Ishikawa (cell line): ENCODE measurements at regions not wholly inside any gene's neighbourhood (a gene's known extent, or its start where the extent isn't known, plus 50 kb on each side); places are given as distances from the start of the nearest gene placed in this dataset.

Experiments used
- CEBPB ChIP-seq: IDR thresholded peaks from 2 replicates; pipeline ENCODE4 v1.6.1; 2012
- CREB1 ChIP-seq: IDR thresholded peaks from 2 replicates; pipeline ENCODE4 v1.6.1; 2012; ENCODE audit warnings: low read depth
- EGR1 ChIP-seq: IDR thresholded peaks from 2 replicates; pipeline ENCODE4 v1.6.1; 2012
- EP300 ChIP-seq: IDR thresholded peaks from 2 replicates; pipeline ENCODE4 v1.6.1; 2012; ENCODE audit warnings: borderline replicate concordance
- FOXM1 ChIP-seq: IDR thresholded peaks from 2 replicates; pipeline ENCODE4 v1.6.1; 2012; ENCODE audit warnings: low read depth, borderline replicate concordance
- NFIC ChIP-seq: IDR thresholded peaks from 2 replicates; pipeline ENCODE4 v1.6.1; 2012
- RAD21 ChIP-seq: IDR thresholded peaks from 2 replicates; pipeline ENCODE4 v1.6.1; 2012; ENCODE audit warnings: low read depth
- TAF1 ChIP-seq: IDR thresholded peaks from 2 replicates; pipeline ENCODE4 v1.6.1; 2012; ENCODE audit warnings: low read depth, mild to moderate bottlenecking
- TCF12 ChIP-seq: IDR thresholded peaks from 2 replicates; pipeline ENCODE4 v1.6.1; 2012; ENCODE audit warnings: low read depth
- TEAD4 ChIP-seq: IDR thresholded peaks from 2 replicates; pipeline ENCODE4 v1.6.1; 2012
- YY1 ChIP-seq: IDR thresholded peaks from 2 replicates; pipeline ENCODE4 v1.6.1; 2012; ENCODE audit warnings: low read depth
- ZBTB7A ChIP-seq: IDR thresholded peaks from 2 replicates; pipeline ENCODE4 v1.6.1; 2012; ENCODE audit warnings: low read depth
- TF ChIP-seq, protein P1 (sequence below): IDR thresholded peaks from 2 replicates; pipeline ENCODE4 v1.6.1; 2012
- TF ChIP-seq, protein P2 (sequence below): IDR thresholded peaks from 2 replicates; pipeline ENCODE4 v1.6.1; 2012; ENCODE audit warnings: low read depth, mild to moderate bottlenecking
- TF ChIP-seq, protein P3 (sequence below): IDR thresholded peaks from 2 replicates; pipeline ENCODE4 v1.6.1; 2012

DNA sequence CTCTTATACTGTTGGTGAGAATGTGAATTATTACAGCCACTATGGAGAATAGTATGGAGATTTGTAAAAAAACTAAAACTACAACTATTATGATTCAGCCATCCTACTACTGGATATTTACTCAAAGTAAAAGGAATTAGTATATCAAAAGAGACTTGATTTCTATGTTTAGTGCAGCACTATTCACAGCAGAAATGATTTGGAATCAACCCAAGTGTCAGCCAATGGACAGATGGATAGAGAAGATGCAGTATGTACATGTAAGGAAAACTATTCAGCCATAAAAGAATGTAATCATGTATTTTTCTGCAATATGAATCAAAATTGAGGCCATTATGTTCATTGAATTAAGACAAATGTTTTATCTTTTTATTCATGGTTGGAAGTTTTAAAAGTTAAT is 1705.5 kb downstream of the SLITRK1 start:
- TF ChIP-seq TAF1 (no peak), RAD21 (no peak), ZBTB7A (no peak), CEBPB (no peak), EP300 (no peak), EGR1 (no peak), CREB1 (no peak)
- TF ChIP-seq, protein P1, sequence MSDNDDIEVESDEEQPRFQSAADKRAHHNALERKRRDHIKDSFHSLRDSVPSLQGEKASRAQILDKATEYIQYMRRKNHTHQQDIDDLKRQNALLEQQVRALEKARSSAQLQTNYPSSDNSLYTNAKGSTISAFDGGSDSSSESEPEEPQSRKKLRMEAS, result no peak
- TF ChIP-seq, protein P2, sequence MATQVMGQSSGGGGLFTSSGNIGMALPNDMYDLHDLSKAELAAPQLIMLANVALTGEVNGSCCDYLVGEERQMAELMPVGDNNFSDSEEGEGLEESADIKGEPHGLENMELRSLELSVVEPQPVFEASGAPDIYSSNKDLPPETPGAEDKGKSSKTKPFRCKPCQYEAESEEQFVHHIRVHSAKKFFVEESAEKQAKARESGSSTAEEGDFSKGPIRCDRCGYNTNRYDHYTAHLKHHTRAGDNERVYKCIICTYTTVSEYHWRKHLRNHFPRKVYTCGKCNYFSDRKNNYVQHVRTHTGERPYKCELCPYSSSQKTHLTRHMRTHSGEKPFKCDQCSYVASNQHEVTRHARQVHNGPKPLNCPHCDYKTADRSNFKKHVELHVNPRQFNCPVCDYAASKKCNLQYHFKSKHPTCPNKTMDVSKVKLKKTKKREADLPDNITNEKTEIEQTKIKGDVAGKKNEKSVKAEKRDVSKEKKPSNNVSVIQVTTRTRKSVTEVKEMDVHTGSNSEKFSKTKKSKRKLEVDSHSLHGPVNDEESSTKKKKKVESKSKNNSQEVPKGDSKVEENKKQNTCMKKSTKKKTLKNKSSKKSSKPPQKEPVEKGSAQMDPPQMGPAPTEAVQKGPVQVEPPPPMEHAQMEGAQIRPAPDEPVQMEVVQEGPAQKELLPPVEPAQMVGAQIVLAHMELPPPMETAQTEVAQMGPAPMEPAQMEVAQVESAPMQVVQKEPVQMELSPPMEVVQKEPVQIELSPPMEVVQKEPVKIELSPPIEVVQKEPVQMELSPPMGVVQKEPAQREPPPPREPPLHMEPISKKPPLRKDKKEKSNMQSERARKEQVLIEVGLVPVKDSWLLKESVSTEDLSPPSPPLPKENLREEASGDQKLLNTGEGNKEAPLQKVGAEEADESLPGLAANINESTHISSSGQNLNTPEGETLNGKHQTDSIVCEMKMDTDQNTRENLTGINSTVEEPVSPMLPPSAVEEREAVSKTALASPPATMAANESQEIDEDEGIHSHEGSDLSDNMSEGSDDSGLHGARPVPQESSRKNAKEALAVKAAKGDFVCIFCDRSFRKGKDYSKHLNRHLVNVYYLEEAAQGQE, result no peak

DNA sequence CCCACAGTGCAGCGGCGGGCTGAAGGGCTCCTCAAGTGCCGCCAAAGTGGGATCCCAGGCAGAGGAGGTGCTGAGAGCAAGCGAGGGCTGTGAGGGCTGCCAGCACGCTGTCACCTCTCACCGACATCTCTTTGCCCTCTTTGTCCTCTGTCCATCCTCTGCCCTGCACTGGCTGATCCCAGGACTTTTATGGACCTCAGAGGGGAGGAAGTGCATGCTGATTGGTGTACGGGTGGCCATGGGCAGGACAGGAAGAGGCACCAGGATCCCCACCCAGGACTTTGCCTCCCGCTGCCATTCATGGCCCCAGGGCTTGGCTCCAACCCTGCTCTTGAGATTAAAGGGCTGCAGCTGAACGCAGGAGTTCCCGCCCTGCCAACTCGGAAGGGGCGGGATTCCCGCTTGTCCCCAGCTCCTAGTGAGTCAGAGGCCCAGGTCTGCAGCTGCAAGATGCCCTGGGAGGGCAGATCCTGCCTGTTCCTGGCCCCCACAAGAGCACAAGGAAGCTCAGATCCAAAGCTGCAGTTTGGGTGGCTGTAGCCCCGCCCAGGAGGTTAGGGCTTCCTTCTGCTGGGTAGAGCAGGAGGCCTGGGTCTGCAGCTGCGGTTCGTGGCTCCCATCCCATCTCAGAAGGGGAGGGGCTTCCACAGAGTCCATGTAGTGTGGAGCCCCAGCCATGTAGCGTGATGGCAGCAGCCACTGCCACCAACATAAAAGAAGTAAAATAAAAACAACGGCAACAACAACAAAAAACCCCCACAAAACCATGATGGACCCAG is 1716.7 kb downstream of the SLITRK1 start:
- no peak for TF ChIP-seq YY1
- TF ChIP-seq, protein P3, sequence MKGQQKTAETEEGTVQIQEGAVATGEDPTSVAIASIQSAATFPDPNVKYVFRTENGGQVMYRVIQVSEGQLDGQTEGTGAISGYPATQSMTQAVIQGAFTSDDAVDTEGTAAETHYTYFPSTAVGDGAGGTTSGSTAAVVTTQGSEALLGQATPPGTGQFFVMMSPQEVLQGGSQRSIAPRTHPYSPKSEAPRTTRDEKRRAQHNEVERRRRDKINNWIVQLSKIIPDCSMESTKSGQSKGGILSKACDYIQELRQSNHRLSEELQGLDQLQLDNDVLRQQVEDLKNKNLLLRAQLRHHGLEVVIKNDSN, result no peak

DNA sequence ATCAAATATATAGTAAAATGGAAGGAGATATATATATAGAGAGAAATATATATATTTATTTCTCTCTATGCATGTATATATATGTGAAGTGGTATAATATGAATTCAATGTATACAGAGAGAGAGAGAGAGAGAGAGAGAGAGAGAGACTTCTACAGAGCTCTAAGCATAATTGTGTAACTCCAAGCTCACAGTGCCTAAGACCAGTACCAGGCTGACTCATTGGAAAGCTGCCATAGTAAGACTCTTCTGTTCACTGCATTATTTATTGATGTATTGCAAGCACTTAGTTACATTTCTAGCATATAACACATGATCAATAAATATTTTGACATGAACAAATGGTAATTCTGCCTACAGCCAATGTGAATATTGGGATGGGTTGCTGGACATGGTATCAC is 1734.7 kb downstream of the SLITRK1 start:
- TF ChIP-seq EGR1 (no peak), TCF12 (no peak), CEBPB (no peak), ZBTB7A (no peak), EP300 (no peak), TAF1 (no peak)
- TF ChIP-seq, protein P1, result no peak

DNA sequence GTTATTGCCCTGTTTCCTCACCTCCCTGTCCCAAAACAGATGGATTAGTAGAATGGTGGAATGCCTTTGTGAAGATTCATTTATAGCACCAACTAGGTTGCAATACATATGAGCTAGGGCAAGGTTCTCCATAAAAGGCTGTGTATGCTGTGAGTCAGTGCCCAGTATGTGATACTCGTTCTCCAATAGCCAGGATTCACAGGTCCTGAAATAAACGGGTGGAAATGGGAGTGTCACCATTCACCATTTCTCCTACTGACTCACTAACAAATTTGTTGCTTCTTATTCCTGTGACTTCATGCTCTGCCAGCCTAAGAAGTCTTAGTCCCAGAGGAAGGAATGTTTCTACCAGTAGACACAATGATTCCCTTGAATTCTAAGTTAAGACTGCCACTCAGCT is 1745.4 kb downstream of the SLITRK1 start:
- TF ChIP-seq EP300, result no peak
- TF ChIP-seq, protein P1, result no peak
- TF ChIP-seq ZBTB7A, result no peak
- TF ChIP-seq, protein P3, result no peak
- no peak for TF ChIP-seq YY1
- no peak for TF ChIP-seq NFIC
- TF ChIP-seq TEAD4, result no peak
- no peak for TF ChIP-seq TAF1
- TF ChIP-seq FOXM1, result no peak
- no peak for TF ChIP-seq RAD21
- no peak for TF ChIP-seq CEBPB

DNA sequence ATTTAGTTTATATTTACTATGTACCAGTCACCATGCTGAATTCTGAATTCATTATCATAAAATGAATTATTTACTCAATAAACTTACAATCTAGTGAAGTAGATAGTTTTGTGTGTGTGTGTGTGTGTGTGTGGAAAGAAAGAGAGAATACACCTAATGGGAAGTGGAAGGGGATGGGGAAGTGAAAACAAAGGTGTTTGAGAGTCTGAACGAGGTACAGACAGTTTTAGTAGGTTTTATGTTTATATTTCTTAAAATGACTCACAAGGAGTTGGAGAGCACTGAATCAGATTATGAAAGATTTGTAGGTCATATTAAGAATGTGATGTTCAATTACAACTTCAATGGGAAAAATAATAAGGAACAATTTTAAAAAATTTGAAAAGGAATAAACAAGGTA is 1753.0 kb downstream of the SLITRK1 start:
- TF ChIP-seq RAD21 (no peak), TAF1 (no peak), TCF12 (no peak)

DNA sequence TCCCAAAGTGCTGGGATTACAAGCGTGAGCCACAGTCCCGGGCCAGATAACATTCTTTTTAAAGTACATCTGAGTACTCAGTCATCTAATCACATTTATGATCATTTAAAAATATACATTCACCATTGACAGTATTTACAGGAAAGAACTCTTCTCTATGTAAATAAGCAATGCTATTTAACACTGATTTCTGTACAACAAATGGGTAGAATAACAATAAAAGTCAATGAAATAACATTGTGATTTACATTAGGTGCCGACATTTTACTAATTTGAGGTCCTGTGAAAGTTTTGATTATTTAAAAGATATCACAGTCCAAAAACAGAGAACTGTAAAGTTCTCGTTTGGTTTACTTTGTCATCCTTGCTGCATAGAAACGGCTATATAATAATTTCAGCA is 1763.7 kb downstream of the SLITRK1 start:
- TF ChIP-seq TAF1 (no peak), CREB1 (no peak), FOXM1 (no peak), EP300 (no peak), RAD21 (no peak)
- TF ChIP-seq, protein P3, result no peak
- TF ChIP-seq, protein P1, result no peak

DNA sequence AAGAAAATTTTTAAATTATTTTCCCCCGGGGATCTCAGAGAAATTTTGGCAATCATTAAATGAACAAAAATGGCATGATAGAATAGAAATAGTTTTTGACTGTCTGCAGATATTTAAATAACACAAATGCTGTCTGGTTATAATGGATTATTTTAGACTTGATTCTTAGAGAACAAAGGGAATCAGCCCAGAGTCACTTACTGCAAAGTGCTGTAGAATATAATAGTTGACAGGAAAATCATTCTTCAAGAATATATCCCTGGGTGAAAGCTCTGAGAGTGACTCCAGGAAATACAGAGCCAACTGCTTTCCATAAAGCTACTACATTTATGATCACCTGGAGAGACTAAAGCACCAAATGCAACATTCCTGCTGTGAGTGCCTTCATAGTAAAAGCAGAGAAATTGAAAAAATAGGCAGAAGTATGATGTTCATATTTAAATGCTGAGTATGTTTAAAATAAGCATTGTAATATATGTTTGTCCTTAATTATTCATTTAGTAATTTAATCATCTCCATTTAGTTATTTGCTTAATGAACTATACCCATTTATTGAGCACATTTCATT is 1765.8 kb downstream of the SLITRK1 start:
- no peak for TF ChIP-seq ZBTB7A
- no peak for TF ChIP-seq CREB1
- no peak for TF ChIP-seq TCF12
- no peak for TF ChIP-seq TEAD4
- no peak for TF ChIP-seq CEBPB
- no peak for TF ChIP-seq TAF1
- no peak for TF ChIP-seq YY1
